ENCODE measurements at regions not wholly inside any gene's neighbourhood (a gene's known extent, or its start where the extent isn't known, plus 50 kb on each side); places are given as distances from the start of the nearest gene placed in this dataset.
"Not testable (repeated sequence)": the region's sequence is repeated elsewhere in the genome, so short reads cannot be mapped to it uniquely, and the experiment has no call there.

DNA sequence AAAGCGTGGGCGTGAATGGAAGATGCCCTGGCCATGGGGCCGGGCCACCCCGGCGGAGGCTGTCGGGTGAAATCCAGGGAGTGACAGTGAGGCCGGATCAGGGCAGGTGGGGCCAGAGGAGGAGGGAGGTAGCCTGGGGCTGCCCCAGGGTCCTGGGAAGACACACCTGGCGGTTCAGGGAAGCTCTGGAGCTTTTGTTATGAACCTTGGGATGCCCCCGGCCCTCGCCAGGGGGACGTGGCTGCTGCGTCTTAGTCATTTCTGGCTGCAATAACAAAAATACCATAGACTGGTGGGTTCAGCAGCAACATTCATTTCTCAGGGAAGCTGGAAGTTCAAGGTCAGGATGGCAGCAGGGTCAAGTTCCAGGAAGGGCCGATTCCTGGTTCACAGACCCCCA, 66.3 kb downstream of the TMEM121 start:
- TF ChIP-seq YY1 (IDR thresholded peaks at IDR 0.05; ENCODE audit: insufficient read depth, insufficient read length); SUZ12 (IDR thresholded peaks at IDR 0.05; ENCODE audit: extremely low read depth, insufficient read depth, insufficient read length): not testable (repeated sequence)

Measured in NT2/D1 (cell line).